ENCODE measurements at regions not wholly inside any gene's neighbourhood (a gene's known extent, or its start where the extent isn't known, plus 50 kb on each side); places are given as distances from the start of the nearest gene placed in this dataset.
"Not testable (repeated sequence)": the region's sequence is repeated elsewhere in the genome, so short reads cannot be mapped to it uniquely, and the experiment has no call there.

GRCh38 chr16:51524555-51525373 is 373.7 kb upstream of the SALL1 start:
- DNase-seq = no peak

- no peak for DNase-seq
Measured at GRCh38 chr16:51524070-51524469, 373.0 kb upstream of the SALL1 start.

GRCh38 chr16:51523400-51523799 is 372.3 kb upstream of the SALL1 start:
- no peak for DNase-seq

- DNase-seq = no peak
Measured at GRCh38 chr16:51522902-51523301, 371.8 kb upstream of the SALL1 start.

- not testable (repeated sequence) for DNase-seq
Measured at GRCh38 chr16:51516960-51517359, 365.9 kb upstream of the SALL1 start.

- no peak for DNase-seq
Measured at GRCh38 chr16:51510416-51510815, 359.3 kb upstream of the SALL1 start.

GRCh38 chr16:51509336-51509735 is 358.3 kb upstream of the SALL1 start:
- no peak for DNase-seq

GRCh38 chr16:51508490-51509212 is 357.6 kb upstream of the SALL1 start:
- DNase-seq = no peak

- no peak for DNase-seq
Measured at GRCh38 chr16:51507286-51507685, 356.2 kb upstream of the SALL1 start.

GRCh38 chr16:51500306-51500705 is 349.2 kb upstream of the SALL1 start:
- DNase-seq = no peak

GRCh38 chr16:51497541-51498211 is 346.6 kb upstream of the SALL1 start:
- no peak for DNase-seq

GRCh38 chr16:51490866-51491265 is 339.8 kb upstream of the SALL1 start:
- no peak for DNase-seq

- no peak for DNase-seq
Measured at GRCh38 chr16:51487880-51488279, 336.8 kb upstream of the SALL1 start.

- DNase-seq = no peak
Measured at GRCh38 chr16:51474414-51475091, 323.5 kb upstream of the SALL1 start.

GRCh38 chr16:51473091-51473490 is 322.0 kb upstream of the SALL1 start:
- DNase-seq = no peak

GRCh38 chr16:51470492-51470891 is 319.4 kb upstream of the SALL1 start:
- DNase-seq = no peak

- no peak for DNase-seq
Measured at GRCh38 chr16:51464996-51465395, 313.9 kb upstream of the SALL1 start.

- DNase-seq = no peak
Measured at GRCh38 chr16:51461255-51461654, 310.2 kb upstream of the SALL1 start.

- DNase-seq = no peak
Measured at GRCh38 chr16:51458356-51459140, 307.5 kb upstream of the SALL1 start.

- no peak for DNase-seq
Measured at GRCh38 chr16:51457775-51458174, 306.7 kb upstream of the SALL1 start.

- no peak for DNase-seq
Measured at GRCh38 chr16:51455398-51455797, 304.3 kb upstream of the SALL1 start.

- no peak for DNase-seq
Measured at GRCh38 chr16:51453251-51453650, 302.2 kb upstream of the SALL1 start.

Measured in CD4-positive, alpha-beta T cell treated with Interferon alpha-2 for 1 hour (primary cell).